ENCODE measurements at regions not wholly inside any gene's neighbourhood (a gene's known extent, or its start where the extent isn't known, plus 50 kb on each side); places are given as distances from the start of the nearest gene placed in this dataset.

DNA sequence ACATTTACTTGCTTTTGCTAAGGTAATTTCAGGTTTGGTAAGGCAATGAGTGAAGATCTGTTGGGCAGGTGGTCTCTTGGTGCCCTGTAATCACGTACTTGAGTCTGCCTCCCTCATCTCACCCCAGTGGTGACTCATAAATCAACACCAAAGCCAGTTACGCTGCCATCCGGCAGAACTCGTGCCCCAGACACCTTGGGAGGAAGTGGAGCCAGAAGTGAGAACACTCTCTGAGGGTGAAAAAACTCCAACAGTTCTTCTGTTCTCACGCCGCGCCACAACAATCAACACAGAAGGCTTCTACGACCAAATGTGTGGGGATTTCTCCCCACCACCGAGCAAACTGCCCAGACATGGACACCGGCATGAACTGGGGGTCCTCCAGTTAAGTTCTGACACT lies 206.2 kb downstream of the ARL4C start:
- TF ChIP-seq, protein P1, sequence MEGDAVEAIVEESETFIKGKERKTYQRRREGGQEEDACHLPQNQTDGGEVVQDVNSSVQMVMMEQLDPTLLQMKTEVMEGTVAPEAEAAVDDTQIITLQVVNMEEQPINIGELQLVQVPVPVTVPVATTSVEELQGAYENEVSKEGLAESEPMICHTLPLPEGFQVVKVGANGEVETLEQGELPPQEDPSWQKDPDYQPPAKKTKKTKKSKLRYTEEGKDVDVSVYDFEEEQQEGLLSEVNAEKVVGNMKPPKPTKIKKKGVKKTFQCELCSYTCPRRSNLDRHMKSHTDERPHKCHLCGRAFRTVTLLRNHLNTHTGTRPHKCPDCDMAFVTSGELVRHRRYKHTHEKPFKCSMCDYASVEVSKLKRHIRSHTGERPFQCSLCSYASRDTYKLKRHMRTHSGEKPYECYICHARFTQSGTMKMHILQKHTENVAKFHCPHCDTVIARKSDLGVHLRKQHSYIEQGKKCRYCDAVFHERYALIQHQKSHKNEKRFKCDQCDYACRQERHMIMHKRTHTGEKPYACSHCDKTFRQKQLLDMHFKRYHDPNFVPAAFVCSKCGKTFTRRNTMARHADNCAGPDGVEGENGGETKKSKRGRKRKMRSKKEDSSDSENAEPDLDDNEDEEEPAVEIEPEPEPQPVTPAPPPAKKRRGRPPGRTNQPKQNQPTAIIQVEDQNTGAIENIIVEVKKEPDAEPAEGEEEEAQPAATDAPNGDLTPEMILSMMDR (IDR thresholded peaks at IDR 0.05), result no peak
- TF ChIP-seq POLR2A (IDR thresholded peaks at IDR 0.05), result no peak
- 87 to 92% methylated on average over 9 to 10 of the region's 10 CpGs for WGBS, 2 donors
- peak; percentile 12 to 13 for DNase-seq
- Histone ChIP-seq H3K4me3 (replicated peaks in 1 of 3) (no peak overlapping the region), H3K36me3 (no peaks in the 10 kb centered on the region), H3K4me1 (no peaks in the 10 kb centered on the region), H3K27ac (no peak overlapping the region), H3K27me3 (no peaks in the 10 kb centered on the region), H3K9me3 (no peaks in the 10 kb centered on the region)
- intact Hi-C loops (cut with DNase I), result no loop called here

GRCh38 chr2:234289834-234290590 lies 206.9 kb downstream of the ARL4C start:
- Histone ChIP-seq H3K4me3 (replicated peaks in 1 of 3) (no peak overlapping the region), H3K4me1 (no peaks in the 10 kb centered on the region), H3K36me3 (no peaks in the 10 kb centered on the region), H3K9me3 (no peaks in the 10 kb centered on the region), H3K27ac (no peak overlapping the region), H3K27me3 (no peaks in the 10 kb centered on the region)
- intact Hi-C loops (cut with DNase I), result loop anchor here (2.0 kb wide), 1 partner anchor 211 kb away; no protein-coding TSS in a partner anchor
- TF ChIP-seq, protein P1 (IDR thresholded peaks at IDR 0.05), result no peak
- no peak for TF ChIP-seq POLR2A (IDR thresholded peaks at IDR 0.05)
- DNase-seq, result no peak
- WGBS, 2 donors, result 79 to 85% methylated on average over 3 of the region's 3 CpGs

GRCh38 chr2:234288974-234289455 lies 207.9 kb downstream of the ARL4C start:
- Histone ChIP-seq H3K27ac (no peak overlapping the region), H3K9me3 (no peaks in the 10 kb centered on the region), H3K4me3 (replicated peaks in 1 of 3) (no peak overlapping the region), H3K36me3 (no peaks in the 10 kb centered on the region), H3K4me1 (no peaks in the 10 kb centered on the region), H3K27me3 (no peaks in the 10 kb centered on the region)
- TF ChIP-seq, protein P1 (IDR thresholded peaks at IDR 0.05), result peak; percentile 38 to 83 (median 65)
- no peak for TF ChIP-seq POLR2A (IDR thresholded peaks at IDR 0.05)
- intact Hi-C loops (cut with DNase I), result loop anchor here (2.0 kb wide), 1 partner anchor 212 kb away; no protein-coding TSS in a partner anchor
- DNase-seq, result peak; percentile 55 to 66
- 22% methylated on average over 13 of the region's 13 CpGs for WGBS, 2 donors

DNA sequence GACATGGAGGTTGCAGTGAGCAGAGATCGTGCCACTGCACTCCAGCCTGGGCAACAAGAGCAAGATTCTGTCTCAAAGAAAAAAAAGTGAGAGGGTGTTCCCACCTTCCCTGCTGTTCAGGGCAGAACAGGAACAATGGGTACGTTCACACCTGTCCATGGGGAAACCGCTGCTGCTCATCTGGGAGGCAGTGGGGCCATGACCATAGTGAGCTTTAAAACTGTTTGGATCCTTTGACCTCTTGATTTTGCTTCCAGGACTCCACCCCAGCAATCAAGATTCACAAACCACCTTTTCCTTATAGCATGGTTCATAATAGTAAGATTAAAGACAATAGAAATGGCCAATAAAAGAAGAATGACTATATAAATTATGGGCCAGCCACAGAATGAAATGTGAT lies 209.2 kb downstream of the ARL4C start:
- no peaks in the 10 kb centered on the region for H3K36me3 ChIP-seq
- intact Hi-C loops (cut with DNase I), result loop anchor here (2.0 kb wide), 1 partner anchor 213 kb away; no protein-coding TSS in a partner anchor
- H3K4me3 ChIP-seq (replicated peaks in 1 of 3), result no peak overlapping the region
- H3K9me3 ChIP-seq, result no peaks in the 10 kb centered on the region
- H3K27me3 ChIP-seq, result no peaks in the 10 kb centered on the region
- WGBS, 2 donors, result 97 to 98% methylated on average over 3 of the region's 3 CpGs
- H3K27ac ChIP-seq, result no peak overlapping the region
- no peak for TF ChIP-seq POLR2A (IDR thresholded peaks at IDR 0.05)
- TF ChIP-seq, protein P1 (IDR thresholded peaks at IDR 0.05), result no peak
- DNase-seq, result no peak
- no peaks in the 10 kb centered on the region for H3K4me1 ChIP-seq

GRCh38 chr2:234286956-234287355 lies 209.9 kb downstream of the ARL4C start:
- DNase-seq, result no peak
- WGBS, 2 donors, result 94 to 97% methylated on average over 4 of the region's 4 CpGs
- intact Hi-C loops (cut with DNase I), result no loop called here

More at GRCh38 chr2:234286956-234287355, 209.9 kb downstream of the ARL4C start:
- Histone ChIP-seq H3K27me3 (no peaks in the 10 kb centered on the region), H3K4me3 (replicated peaks in 1 of 3) (no peak overlapping the region), H3K36me3 (no peaks in the 10 kb centered on the region), H3K4me1 (no peaks in the 10 kb centered on the region), H3K27ac (no peak overlapping the region), H3K9me3 (no peaks in the 10 kb centered on the region)
- no peak for TF ChIP-seq POLR2A (IDR thresholded peaks at IDR 0.05)
- TF ChIP-seq, protein P1 (IDR thresholded peaks at IDR 0.05), result no peak

Measured in thyroid gland (tissue), 4 donors.